Endothelial cell of umbilical vein (primary cell): ENCODE measurements at regions not wholly inside any gene's neighbourhood (a gene's known extent, or its start where the extent isn't known, plus 50 kb on each side); places are given as distances from the start of the nearest gene placed in this dataset.

ENCODE experiments used
- BruUV-seq: library from RNA; stranded (reverse); fragments of 400-500 nt; replicated peaks from 2 replicates; lab custom pipeline; 2021; lab: Mats Ljungman, UMichigan
- CTCF ChIA-PET: fragments of 300-600, 350-600 bp; sonication (Branson Sonifier 250); formaldehyde crosslinking; loops from one replicate; lab custom pipeline; 2021; ENCODE audit warnings: antibody characterized with exemption, inconsistent platforms; lab: Charles Lee
- POLR2A ChIA-PET: fragments of 300-600, 350-600 bp; sonication (Branson Sonifier 250); formaldehyde crosslinking; loops from one replicate; lab custom pipeline; 2021; ENCODE audit warnings: antibody characterized with exemption, inconsistent platforms; lab: Charles Lee
- DNase-seq: peaks from one replicate; pipeline ENCODE4 v3.0.0-alpha.2; 2011; ENCODE audit warnings: low read depth, low spot score
- FAIRE-seq: peaks from 2 replicates; lab custom pipeline; 2011; peaks lifted over from hg19 to GRCh38; lab: Jason Lieb, UNC
- H2AFZ ChIP-seq: 2 replicates; pipeline ENCODE4 v1.6.0; 2012; ENCODE audit warnings: low read depth, low read length, control low read depth, inconsistent platforms
- H3K27ac ChIP-seq: 2 replicates; pipeline ENCODE4 v1.5.1; 2011; ENCODE audit warnings: low read depth, mild to moderate bottlenecking, control low read depth, low read length, moderate library complexity; ENCODE audit not compliant: insufficient read depth
- H3K27me3 ChIP-seq, 2 experiments: 2 replicates each; pipeline versions ENCODE4 v1.6.0 to v1.6.1; 2011; ENCODE audit warnings: low read length in 2 of 2, mixed read lengths in 1 of 2; ENCODE audit not compliant: control insufficient read depth in 2 of 2, insufficient read depth in 2 of 2
- H3K36me3 ChIP-seq, 2 experiments: 2 replicates in 1 of 2; 3 replicates in 1 of 2; pipeline ENCODE4 v1.5.1; 2011; ENCODE audit warnings: low read length in 2 of 2, mild to moderate bottlenecking in 1 of 2, moderate library complexity in 1 of 2; ENCODE audit not compliant: control insufficient read depth in 2 of 2, insufficient read depth in 2 of 2; ENCODE audit errors: extremely low read depth in 1 of 2
- H3K4me1 ChIP-seq: 3 replicates; pipeline ENCODE4 v1.5.1; 2011; ENCODE audit warnings: mild to moderate bottlenecking, low read length; ENCODE audit not compliant: control insufficient read depth, insufficient read depth; ENCODE audit errors: extremely low read depth
- H3K4me2 ChIP-seq: 2 replicates; pipeline ENCODE4 v1.6.1; 2011; ENCODE audit warnings: low read length, control low read depth, mixed read lengths; ENCODE audit not compliant: insufficient read depth
- H3K4me3 ChIP-seq, 3 experiments: fragments of 200-600 bp in 1 of 3; sonication (generic), shearing (Covaris generic) in 1 of 3; replicated peaks in 1 of 3; 2 replicates each; pipeline ENCODE4 v1.5.1; 2011 to 2016; ENCODE audit warnings: control low read depth in 3 of 3, low read length in 3 of 3, mild to moderate bottlenecking in 2 of 3, inconsistent platforms in 1 of 3, low read depth in 1 of 3, moderate library complexity in 1 of 3; ENCODE audit not compliant: insufficient read depth in 1 of 3
- H3K79me2 ChIP-seq: 2 replicates; pipeline ENCODE4 v1.6.0; 2012; ENCODE audit warnings: low read length, inconsistent platforms; ENCODE audit not compliant: control insufficient read depth, insufficient read depth
- H3K9ac ChIP-seq: replicated peaks from 2 replicates; pipeline ENCODE3; 2011; ENCODE audit warnings: low read length, control low read depth; ENCODE audit not compliant: insufficient read depth; ENCODE audit errors: extremely low read depth
- H3K9me1 ChIP-seq: replicated peaks from 3 replicates; pipeline ENCODE4 v1.6.0; 2011; ENCODE audit warnings: mild to moderate bottlenecking, low read length; ENCODE audit not compliant: control insufficient read depth, insufficient read depth; ENCODE audit errors: extremely low read depth
- H3K9me3 ChIP-seq: replicated peaks from 2 replicates; pipeline ENCODE4 v1.5.1; 2012; ENCODE audit warnings: low read length, inconsistent platforms; ENCODE audit not compliant: control insufficient read depth, insufficient read depth
- H4K20me1 ChIP-seq: replicated peaks from 2 replicates; pipeline ENCODE3; 2011; ENCODE audit warnings: mild to moderate bottlenecking, low read length; ENCODE audit not compliant: control insufficient read depth, insufficient read depth; ENCODE audit errors: extremely low read depth
- CTCF ChIP-seq, 2 donors: IDR thresholded peaks; 1 replicate in 1 of 2; 2 replicates in 1 of 2; pipeline ENCODE4 v1.5.1; 2011; ENCODE audit warnings: low read length in 2 of 2, mild to moderate bottlenecking in 2 of 2, moderate library complexity in 2 of 2, control low read depth in 1 of 2, inconsistent platforms in 1 of 2, low read depth in 1 of 2; ENCODE audit not compliant: insufficient read depth in 1 of 2; ENCODE audit errors: extremely low read depth in 1 of 2
- EZH2 ChIP-seq: IDR thresholded peaks from 2 replicates; pipeline ENCODE4 v1.6.1; 2012; ENCODE audit warnings: borderline replicate concordance, low read depth, mild to moderate bottlenecking, moderate library complexity, low read length, inconsistent platforms; ENCODE audit not compliant: severe bottlenecking
- GATA2 ChIP-seq: IDR thresholded peaks from 2 replicates; pipeline ENCODE4 v1.7.0; 2011; ENCODE audit warnings: low read depth, mild to moderate bottlenecking, moderate library complexity, mixed read lengths, low read length; ENCODE audit not compliant: insufficient read length, insufficient read depth
- MAX ChIP-seq: IDR thresholded peaks from 2 replicates; pipeline ENCODE4 v1.6.1; 2011; ENCODE audit not compliant: insufficient read depth, insufficient read length
- MYC ChIP-seq: IDR thresholded peaks from one replicate; pipeline ENCODE4 v1.6.1; 2011; ENCODE audit warnings: mild to moderate bottlenecking, low read depth, low read length
- POLR2A ChIP-seq: IDR thresholded peaks from 2 replicates; pipeline ENCODE4 v1.6.1; 2012; ENCODE audit warnings: low read depth, mild to moderate bottlenecking, control low read depth, low read length
- POLR2AphosphoS5 ChIP-seq: IDR thresholded peaks from 2 replicates; pipeline ENCODE4 v1.6.1; 2012; ENCODE audit warnings: low read depth, mild to moderate bottlenecking, control low read depth, low read length, moderate library complexity; ENCODE audit not compliant: insufficient read depth
- dilution Hi-C: fragments of 300-500 bp; cut with MboI; formaldehyde crosslinking; loops from one replicate; pipeline ENCODE4 v1.15.0; 2019; ENCODE audit warnings: low sequenced_read_pairs; ENCODE audit not compliant: extremely low pct_ligation_motif_present
- intact Hi-C: fragments of 100-400 bp; cut with micrococcal nuclease; formaldehyde crosslinking; loops from one replicate; pipeline ENCODE4 v1.10.0; 2022

GRCh38 chr16:85324488-85324887 is 212.2 kb upstream of the CIBAR2 start:
- Histone ChIP-seq H3K79me2 (no peaks in the 10 kb centered on the region), H3K4me1 (peaks cover 19% of the 10 kb centered on the region), H3K9me1 (no peaks in the 10 kb centered on the region), H3K27ac (no peak overlapping the region), H3K36me3 (no peaks in the 10 kb centered on the region), H3K9me3 (no peaks in the 10 kb centered on the region), H2AFZ (no peak overlapping the region), H3K9ac (no peak overlapping the region), H3K4me2 (no peak overlapping the region), H3K4me3 (no peak overlapping the region), H3K27me3 (no peaks in the 10 kb centered on the region), H4K20me1 (no peaks in the 10 kb centered on the region)
- FAIRE-seq (no peak), DNase-seq (no peak)
- POLR2A ChIA-PET = no interaction called here
- intact Hi-C loops (no loop called here), dilution Hi-C loops (no loop called here)
- CTCF ChIA-PET = no interaction called here
- no peak for TF ChIP-seq CTCF (IDR thresholded peaks at IDR 0.05; ENCODE audit: extremely low read depth in 1 of 2, insufficient read depth in 1 of 2, low read depth in 1 of 2, low read length in 2 of 2)
- no peak for TF ChIP-seq GATA2
- no TSS peak for BruUV-seq

- H3K36me3 ChIP-seq = no peaks in the 10 kb centered on the region
- no peak overlapping the region for H3K4me2 ChIP-seq
- no peaks in the 10 kb centered on the region for H3K9me1 ChIP-seq
- ChIA-PET POLR2A (interaction anchor here (0.7 kb wide), 1 partner anchor 31 kb away, joined by 3 read pairs; no protein-coding TSS in a partner anchor), CTCF (no interaction called here)
- no peak overlapping the region for H3K9ac ChIP-seq
- H3K4me1 ChIP-seq = peaks cover 21% of the 10 kb centered on the region
- intact Hi-C loops (no loop called here), dilution Hi-C loops (no loop called here)
- peak; percentile 79 for FAIRE-seq
- TF ChIP-seq GATA2 (no peak), POLR2AphosphoS5 (no peak), MAX (no peak), POLR2A (no peak), EZH2 (no peak), MYC (no peak)
- no peak for DNase-seq
- H3K79me2 ChIP-seq = no peaks in the 10 kb centered on the region
- H3K9me3 ChIP-seq = no peaks in the 10 kb centered on the region
- no peak overlapping the region for H3K27ac ChIP-seq
- no peaks in the 10 kb centered on the region for H4K20me1 ChIP-seq
- BruUV-seq = no TSS peak
- no peak overlapping the region for H3K4me3 ChIP-seq
- H2AFZ ChIP-seq = no peak overlapping the region
- H3K27me3 ChIP-seq = no peaks in the 10 kb centered on the region
Observed at GRCh38 chr16:85326113-85326793, 214.0 kb upstream of the CIBAR2 start.
